NOMO-1 treated with DMSO at 0.1 percent for 48 hours (cell line): ENCODE measurements at regions not wholly inside any gene's neighbourhood (a gene's known extent, or its start where the extent isn't known, plus 50 kb on each side); places are given as distances from the start of the nearest gene placed in this dataset.

ENCODE experiments used
- DNase-seq: peaks from one replicate; lab custom pipeline; 2025; ENCODE audit not compliant: unreplicated experiment; lab: John Stamatoyannopoulos, UW

GRCh38 chr22:25510876-25511275 lies 53.6 kb upstream of the GRK3 start:
- DNase-seq, result no peak

DNA sequence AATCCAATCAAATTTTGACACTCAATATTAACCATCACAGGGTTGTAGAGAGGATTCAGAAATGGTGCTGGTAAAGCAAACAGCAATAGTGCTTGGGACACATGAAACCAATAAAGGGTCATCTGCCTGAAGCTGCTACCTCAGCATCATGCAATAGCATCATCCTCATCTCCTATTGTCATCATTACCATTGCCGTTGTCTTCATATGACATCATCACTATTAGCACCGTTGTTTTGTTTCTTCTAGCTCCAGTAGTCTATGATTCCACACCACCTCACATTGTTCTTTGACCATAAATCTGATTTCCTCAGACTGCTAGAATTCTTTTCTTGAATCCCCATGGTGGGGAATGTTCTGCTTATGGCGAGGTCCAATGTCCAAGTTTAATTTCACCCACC lies 52.8 kb upstream of the GRK3 start:
- no peak for DNase-seq

DNA sequence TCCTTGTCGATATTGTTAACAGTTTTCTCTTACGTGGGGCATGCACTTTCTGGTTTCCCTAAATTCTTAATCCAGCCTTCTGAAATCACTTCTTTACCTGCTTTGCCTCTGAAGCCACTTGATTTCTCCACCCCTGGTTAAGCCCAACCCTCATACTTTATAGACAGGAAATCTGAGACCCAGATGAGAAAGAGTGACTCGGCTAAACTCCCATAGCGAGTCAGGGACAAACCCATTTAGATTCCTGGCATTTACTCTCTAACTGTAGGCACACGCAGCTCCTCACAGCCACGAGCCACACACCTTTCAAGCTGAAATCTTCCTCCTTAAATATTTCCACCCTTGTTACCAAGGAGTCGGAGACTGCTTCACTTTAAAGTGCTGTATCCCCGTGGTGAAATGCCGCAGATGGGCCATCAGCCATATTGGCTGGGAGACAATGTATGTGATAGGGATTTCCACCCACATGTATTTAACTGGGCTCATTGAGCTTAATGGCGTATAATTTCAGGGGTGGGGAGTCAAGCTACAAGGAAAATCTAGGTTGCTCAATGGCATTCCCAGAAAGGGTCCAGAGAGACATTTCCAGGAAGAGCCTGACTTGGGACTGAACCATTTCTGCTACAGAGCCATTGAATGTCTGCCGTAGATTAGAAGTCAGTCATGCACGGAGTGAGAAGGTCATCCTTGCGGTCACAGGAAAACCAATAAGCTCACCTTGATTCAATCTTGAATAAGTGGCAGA lies 49.9 kb upstream of the GRK3 start:
- DNase-seq, result no peak
